ENCODE measurements at regions not wholly inside any gene's neighbourhood (a gene's known extent, or its start where the extent isn't known, plus 50 kb on each side); places are given as distances from the start of the nearest gene placed in this dataset.

GRCh38 chr15:96442076-96442475 lies 111.6 kb downstream of the NR2F2 start:
- TF ChIP-seq ZNF280D (tag by site-specific recombination; IDR thresholded peaks at IDR 0.05) (no peak), ZBTB21 (tag by site-specific recombination; IDR thresholded peaks at IDR 0.05) (no peak), ZNF449 (tag by site-specific recombination; IDR thresholded peaks at IDR 0.05) (no peak), GLIS1 (tag by site-specific recombination; IDR thresholded peaks at IDR 0.05) (no peak), ZFP3 (tag by site-specific recombination; IDR thresholded peaks at IDR 0.05; ENCODE audit: low read depth) (no peak), REPIN1 (tag by site-specific recombination; IDR thresholded peaks at IDR 0.05; ENCODE audit: low read depth) (no peak), ZNF558 (tag by site-specific recombination; IDR thresholded peaks at IDR 0.05) (no peak), YY1 (tag by site-specific recombination; IDR thresholded peaks at IDR 0.05) (no peak), GFI1B (tag by site-specific recombination; IDR thresholded peaks at IDR 0.05) (no peak), CTCF (tag by site-specific recombination; IDR thresholded peaks at IDR 0.05) (no peak), TCF7L2 (IDR thresholded peaks at IDR 0.05; ENCODE audit: borderline replicate concordance, low read depth, low read length) (no peak), ATF2 (tag by site-specific recombination; IDR thresholded peaks at IDR 0.05; ENCODE audit: low read depth) (no peak), WT1 (tag by site-specific recombination; IDR thresholded peaks at IDR 0.05) (no peak), MZF1 (tag by site-specific recombination; IDR thresholded peaks at IDR 0.05; ENCODE audit: borderline replicate concordance) (no peak)

Data from HEK293 (cell line).